ENCODE measurements at regions not wholly inside any gene's neighbourhood (a gene's known extent, or its start where the extent isn't known, plus 50 kb on each side); places are given as distances from the start of the nearest gene placed in this dataset.

GRCh38 chr20:24297993-24298392 is 171.4 kb upstream of the SYNDIG1 start:
- no peak for TF ChIP-seq CTCF (conservative IDR thresholded peaks at IDR 0.05)

DNA sequence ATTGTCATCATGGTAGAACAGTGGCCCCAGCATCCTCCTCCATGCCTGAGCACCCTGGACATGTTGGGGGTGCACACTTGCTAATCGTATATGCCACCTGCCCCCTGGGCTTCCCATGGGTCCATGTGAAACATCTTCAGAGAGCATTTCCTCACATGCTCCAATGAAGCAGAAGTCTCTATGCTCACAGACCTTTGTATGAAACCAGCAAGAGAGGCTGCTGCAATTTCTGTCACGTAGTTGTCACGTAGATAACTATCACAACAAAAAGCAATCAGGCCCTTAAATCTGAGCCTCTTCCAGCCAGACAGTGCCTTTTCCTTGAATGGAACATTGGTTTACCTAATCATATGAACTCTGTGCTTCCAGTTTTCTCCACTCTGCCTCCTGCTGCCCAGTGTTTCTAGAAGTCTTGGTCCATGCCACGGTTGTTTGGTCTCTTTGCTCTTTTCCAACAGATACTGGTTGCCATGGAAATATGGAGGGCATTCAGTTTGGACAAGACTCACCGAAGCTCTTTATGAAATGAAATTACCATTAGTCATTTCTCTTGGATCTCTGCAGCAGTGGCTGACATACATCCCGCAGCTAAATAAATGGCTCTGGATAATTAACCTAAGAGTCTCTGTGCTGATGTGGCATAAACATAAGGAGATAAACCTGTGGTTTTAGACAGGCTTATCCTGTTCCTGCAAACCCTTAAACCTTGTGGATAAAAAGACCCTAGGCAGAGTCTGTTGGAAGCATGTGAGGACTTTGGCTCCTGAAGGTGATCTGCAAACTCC is 172.8 kb upstream of the SYNDIG1 start:
- no peak overlapping the region for H3K4me3 Mint-ChIP-seq
- no peak for TF ChIP-seq CTCF (conservative IDR thresholded peaks at IDR 0.05)

More at GRCh38 chr20:24297993-24298392, 171.4 kb upstream of the SYNDIG1 start:
- Histone ChIP-seq H3K27ac (ENCODE audit: low read depth, low read length) (peak overlapping the region; percentile 81), H3K36me3 (ENCODE audit: control insufficient read depth, insufficient read depth, low read length) (no peaks in the 10 kb centered on the region), H3K4me3 (ENCODE audit: low read length) (no peak overlapping the region), H3K9me3 (ENCODE audit: control insufficient read depth, low read length) (no peaks in the 10 kb centered on the region), H3K4me1 (ENCODE audit: control insufficient read depth, insufficient read depth, low read length) (no peaks in the 10 kb centered on the region), H3K9ac (ENCODE audit: extremely low read depth, low read length, poor library complexity, severe bottlenecking) (no peak overlapping the region), H3K27me3 (ENCODE audit: control insufficient read depth, insufficient read depth, low read length, poor library complexity, severe bottlenecking) (no peaks in the 10 kb centered on the region)
- H3K4me1 Mint-ChIP-seq, result no peaks in the 10 kb centered on the region
- 63 to 89% methylated on average over 3 of the region's 3 CpGs for WGBS, 2 experiments (ENCODE audit: insufficient coverage in 1 of 2, insufficient read length in 1 of 2)
- no peaks in the 10 kb centered on the region for H3K27me3 Mint-ChIP-seq (ENCODE audit: insufficient read depth)
- no peak overlapping the region for H3K4me3 Mint-ChIP-seq
- DNase-seq, result no peak
- no peak overlapping the region for H3K27ac Mint-ChIP-seq
- no peaks in the 10 kb centered on the region for H3K9me3 Mint-ChIP-seq
- H3K36me3 Mint-ChIP-seq (ENCODE audit: low read depth), result no peaks in the 10 kb centered on the region

GRCh38 chr20:24291014-24291413 is 178.4 kb upstream of the SYNDIG1 start:
- no peaks in the 10 kb centered on the region for H3K9me3 Mint-ChIP-seq
- H3K4me3 Mint-ChIP-seq, result no peak overlapping the region
- no peaks in the 10 kb centered on the region for H3K9me3 ChIP-seq (ENCODE audit: control insufficient read depth, low read length)
- H3K4me1 Mint-ChIP-seq, result peaks cover 15% of the 10 kb centered on the region
- H3K36me3 Mint-ChIP-seq (ENCODE audit: low read depth), result no peaks in the 10 kb centered on the region
- no peaks in the 10 kb centered on the region for H3K27me3 Mint-ChIP-seq (ENCODE audit: insufficient read depth)
- no peak for TF ChIP-seq CTCF (conservative IDR thresholded peaks at IDR 0.05)
- no peak overlapping the region for H3K4me3 ChIP-seq (ENCODE audit: low read length)
- no peaks in the 10 kb centered on the region for H3K36me3 ChIP-seq (ENCODE audit: control insufficient read depth, insufficient read depth, low read length)
- peaks cover 9% of the 10 kb centered on the region for H3K4me1 ChIP-seq (ENCODE audit: control insufficient read depth, insufficient read depth, low read length)
- H3K27ac Mint-ChIP-seq, result no peak overlapping the region
- no peak for DNase-seq
- WGBS, 2 experiments (ENCODE audit: insufficient coverage in 1 of 2, insufficient read length in 1 of 2), result 93 to 100% methylated on average over 1 to 3 of the region's 3 CpGs
- H3K27me3 ChIP-seq (ENCODE audit: control insufficient read depth, insufficient read depth, low read length, poor library complexity, severe bottlenecking), result no peaks in the 10 kb centered on the region
- no peak overlapping the region for H3K9ac ChIP-seq (ENCODE audit: extremely low read depth, low read length, poor library complexity, severe bottlenecking)
- H3K27ac ChIP-seq (ENCODE audit: low read depth, low read length), result no peak overlapping the region

More for the DNA sequence above, 172.8 kb upstream of the SYNDIG1 start:
- no peaks in the 10 kb centered on the region for H3K36me3 Mint-ChIP-seq (ENCODE audit: low read depth)
- DNase-seq, result no peak
- H3K9ac ChIP-seq (ENCODE audit: extremely low read depth, low read length, poor library complexity, severe bottlenecking), result no peak overlapping the region
- H3K27ac Mint-ChIP-seq, result no peak overlapping the region
- H3K4me3 ChIP-seq (ENCODE audit: low read length), result no peak overlapping the region
- no peaks in the 10 kb centered on the region for H3K36me3 ChIP-seq (ENCODE audit: control insufficient read depth, insufficient read depth, low read length)
- 69 to 92% methylated on average over 5 to 6 of the region's 6 CpGs for WGBS, 2 experiments (ENCODE audit: insufficient coverage in 1 of 2, insufficient read length in 1 of 2)
- no peaks in the 10 kb centered on the region for H3K9me3 Mint-ChIP-seq
- H3K27me3 Mint-ChIP-seq (ENCODE audit: insufficient read depth), result no peaks in the 10 kb centered on the region
- H3K27ac ChIP-seq (ENCODE audit: low read depth, low read length), result peak overlapping the region; percentile 0
- no peaks in the 10 kb centered on the region for H3K27me3 ChIP-seq (ENCODE audit: control insufficient read depth, insufficient read depth, low read length, poor library complexity, severe bottlenecking)
- no peaks in the 10 kb centered on the region for H3K4me1 ChIP-seq (ENCODE audit: control insufficient read depth, insufficient read depth, low read length)
- no peaks in the 10 kb centered on the region for H3K9me3 ChIP-seq (ENCODE audit: control insufficient read depth, low read length)
- H3K4me1 Mint-ChIP-seq, result no peaks in the 10 kb centered on the region
